A673 (cell line): ENCODE measurements at regions not wholly inside any gene's neighbourhood (a gene's known extent, or its start where the extent isn't known, plus 50 kb on each side); places are given as distances from the start of the nearest gene placed in this dataset.

ENCODE experiments used
- CTCF ChIP-seq: fragments of 300-800, 200-600 bp; sonication (generic); conservative IDR thresholded peaks from 2 replicates; pipeline ENCODE4 v1.5.1; 2017; ENCODE audit warnings: low read depth, mild to moderate bottlenecking, antibody characterized with exemption, low read length, moderate library complexity, mixed read lengths
- EZH2 ChIP-seq: fragments of 200-600 bp; sonication (generic); IDR thresholded peaks from 2 replicates; pipeline ENCODE4 v1.6.1; 2017; ENCODE audit warnings: borderline replicate concordance, low read depth, mild to moderate bottlenecking, mixed read lengths, antibody characterized with exemption, low read length; ENCODE audit not compliant: poor library complexity, severe bottlenecking

GRCh38 chr3:135325096-135325495, 530.0 kb downstream of the EPHB1 start:
- no peak for TF ChIP-seq CTCF
- TF ChIP-seq EZH2 = no peak
